HL-60 (cell line): ENCODE measurements at regions not wholly inside any gene's neighbourhood (a gene's known extent, or its start where the extent isn't known, plus 50 kb on each side); places are given as distances from the start of the nearest gene placed in this dataset.

Experiments used
- DNase-seq, 2 experiments: peaks; one replicate each; pipeline ENCODE4 v3.0.0-alpha.2; 2010 to 2020; ENCODE audit warnings: low read depth in 1 of 2, low spot score in 1 of 2
- H3K27ac ChIP-seq: fragments of 250-450 bp; sonication (Bioruptor Pico); replicated peaks from 2 replicates; pipeline ENCODE4 v1.5.1; 2020; ENCODE audit warnings: mild to moderate bottlenecking, moderate library complexity
- H3K27me3 ChIP-seq: fragments of 250-450 bp; sonication (Bioruptor Pico); 2 replicates; pipeline ENCODE4 v1.5.1; 2021; ENCODE audit warnings: mild to moderate bottlenecking, moderate library complexity; ENCODE audit not compliant: insufficient read depth, poor library complexity, severe bottlenecking
- H3K4me3 ChIP-seq: replicated peaks from 2 replicates; pipeline ENCODE4 v1.5.1; 2011; ENCODE audit warnings: mild to moderate bottlenecking, control low read depth, low read length; ENCODE audit not compliant: insufficient read depth
- CTCF ChIP-seq: IDR thresholded peaks from one replicate; pipeline ENCODE4 v1.5.1; 2011; ENCODE audit warnings: low read length, control low read depth, inconsistent platforms; ENCODE audit not compliant: insufficient read depth
- GABPA ChIP-seq: IDR thresholded peaks from 2 replicates; pipeline ENCODE4 v1.6.1; 2012; ENCODE audit warnings: low read depth
- POLR2AphosphoS5 ChIP-seq: IDR thresholded peaks from 2 replicates; pipeline ENCODE4 v1.6.1; 2012; ENCODE audit warnings: low read depth
- REST ChIP-seq: IDR thresholded peaks from 2 replicates; pipeline ENCODE4 v1.6.1; 2012; ENCODE audit warnings: low read depth; ENCODE audit not compliant: insufficient replicate concordance
- SPI1 ChIP-seq: IDR thresholded peaks from 2 replicates; pipeline ENCODE4 v1.6.1; 2012; ENCODE audit warnings: low read depth, mild to moderate bottlenecking, borderline replicate concordance

DNA sequence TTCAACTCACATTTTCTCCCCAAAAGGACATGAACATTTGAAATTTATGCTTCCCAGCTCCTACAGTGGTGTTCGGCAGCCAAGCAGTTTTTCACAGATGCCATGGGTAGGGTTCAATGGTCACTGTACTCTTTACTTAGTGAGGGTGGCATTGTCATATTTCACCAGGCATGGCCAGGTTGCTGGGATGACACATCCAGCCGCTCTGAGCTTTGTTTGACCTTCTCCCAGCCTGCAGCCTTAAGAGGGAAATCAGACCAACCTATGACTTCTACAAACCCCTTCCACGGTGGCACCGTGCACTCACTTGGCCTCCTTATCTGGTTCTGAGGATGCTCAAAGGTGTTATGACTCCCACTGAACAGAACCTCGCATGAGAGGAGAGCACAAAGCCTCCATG is 108.4 kb upstream of the SH3BP4 start:
- no peaks in the 10 kb centered on the region for H3K27me3 ChIP-seq
- TF ChIP-seq GABPA = no peak
- TF ChIP-seq REST = no peak
- TF ChIP-seq POLR2AphosphoS5 = no peak
- no peak for TF ChIP-seq CTCF
- TF ChIP-seq SPI1 = no peak
- no peak overlapping the region for H3K27ac ChIP-seq
- no peak overlapping the region for H3K4me3 ChIP-seq
- no peak for DNase-seq

DNA sequence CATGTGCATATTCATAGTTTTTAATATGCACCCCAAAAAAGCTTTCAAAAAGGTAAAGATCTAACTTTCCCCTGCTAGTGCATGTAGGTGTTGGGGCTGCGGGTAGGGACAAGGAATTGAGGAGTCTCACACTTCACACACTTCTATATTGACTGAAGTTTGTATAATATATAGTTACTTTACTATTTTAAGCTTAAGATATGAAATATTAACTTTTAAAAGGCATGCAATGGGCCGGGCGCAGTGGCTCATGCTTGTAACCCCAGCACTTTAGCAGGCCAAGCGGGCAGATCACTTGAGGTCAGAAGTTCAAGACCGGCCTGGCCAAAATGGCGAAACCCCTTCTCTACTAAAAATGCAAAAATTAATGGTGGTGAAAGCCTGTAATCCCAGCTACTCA is 109.1 kb upstream of the SH3BP4 start:
- TF ChIP-seq CTCF (no peak), GABPA (no peak), REST (no peak), POLR2AphosphoS5 (no peak), SPI1 (no peak)
- no peak overlapping the region for H3K4me3 ChIP-seq
- DNase-seq = no peak
- H3K27ac ChIP-seq = no peak overlapping the region
- no peaks in the 10 kb centered on the region for H3K27me3 ChIP-seq

- Histone ChIP-seq H3K27ac (no peak overlapping the region), H3K27me3 (no peaks in the 10 kb centered on the region), H3K4me3 (no peak overlapping the region)
- TF ChIP-seq GABPA (no peak), POLR2AphosphoS5 (no peak), CTCF (no peak), SPI1 (no peak), REST (no peak)
- no peak for DNase-seq
Measured at GRCh38 chr2:234841321-234842015, 110.3 kb upstream of the SH3BP4 start.
